ENCODE measurements at regions not wholly inside any gene's neighbourhood (a gene's known extent, or its start where the extent isn't known, plus 50 kb on each side); places are given as distances from the start of the nearest gene placed in this dataset.

DNA sequence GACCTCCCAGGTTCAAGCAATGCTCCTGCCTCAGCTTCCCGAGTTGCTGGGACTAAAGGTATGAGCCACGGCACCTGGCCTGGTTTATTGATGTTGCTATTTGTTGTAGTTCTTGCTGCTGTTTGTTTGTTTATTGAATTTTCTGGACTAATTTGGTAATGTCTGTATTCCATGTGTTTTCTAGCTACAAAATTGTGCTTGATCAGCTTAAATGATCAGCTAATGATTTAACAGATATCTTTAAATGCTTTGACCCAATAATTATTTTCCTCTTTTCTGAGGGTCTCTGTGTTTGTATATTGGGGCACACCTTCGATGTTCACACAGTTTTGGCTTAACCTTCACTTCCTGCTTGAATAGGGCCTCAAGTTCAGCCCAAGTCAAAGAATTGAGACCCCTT is 488.1 kb upstream of the HTR2C start:
- Histone ChIP-seq H3K27me3 (ENCODE audit: insufficient read depth, low read depth, low read length) (no peaks in the 10 kb centered on the region), H3K9me3 (ENCODE audit: low read length) (no peaks in the 10 kb centered on the region)

DNA sequence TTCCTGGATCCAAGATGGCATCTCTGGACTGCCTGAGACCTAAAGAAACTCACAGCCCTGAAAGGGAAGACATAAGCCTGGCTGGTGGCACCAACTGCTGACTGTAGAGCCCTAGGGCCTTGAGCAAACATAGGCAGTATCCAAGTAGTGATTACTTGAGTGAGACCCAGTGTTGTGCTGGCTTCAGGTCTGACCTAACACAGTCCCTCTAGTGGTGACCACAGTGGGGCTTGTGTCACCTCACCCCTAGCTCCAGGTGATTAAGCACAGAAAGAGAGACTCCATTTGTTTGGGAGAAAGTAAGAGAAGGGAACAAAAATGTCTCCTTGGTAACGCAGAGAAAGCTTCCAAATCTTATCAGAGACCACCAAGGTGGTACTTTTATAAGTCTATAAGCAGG is 496.3 kb upstream of the HTR2C start:
- Histone ChIP-seq H3K9ac (ENCODE audit: low read length) (no peak overlapping the region), H3K79me2 (replicated peaks; ENCODE audit: insufficient read depth, low read length) (no peaks in the 10 kb centered on the region), H3K9me3 (ENCODE audit: low read length) (no peaks in the 10 kb centered on the region), H2AFZ (ENCODE audit: low read depth, low read length) (no peak overlapping the region), H3K4me2 (ENCODE audit: low read length) (no peak overlapping the region), H3K27ac (ENCODE audit: low read length) (no peak overlapping the region), H3K36me3 (ENCODE audit: insufficient read depth, low read length) (no peaks in the 10 kb centered on the region), H3K9me2 (ENCODE audit: insufficient read depth, low read length) (no peaks in the 10 kb centered on the region), H4K20me1 (ENCODE audit: insufficient read depth) (no peaks in the 10 kb centered on the region), H3F3A (ENCODE audit: insufficient read depth, low read length, poor library complexity, severe bottlenecking) (no peaks in the 10 kb centered on the region), H3K4me3 (ENCODE audit: low read length) (no peak overlapping the region), H3K27me3 (ENCODE audit: insufficient read depth, low read depth, low read length) (no peaks in the 10 kb centered on the region)
- TF ChIP-seq MXI1 (conservative IDR thresholded peaks at IDR 0.05; ENCODE audit: poor library complexity, severe bottlenecking) (no peak), EZH2 (IDR thresholded peaks at IDR 0.05; ENCODE audit: borderline replicate concordance, insufficient read depth, low read length, poor library complexity, severe bottlenecking) (no peak), EP300 (conservative IDR thresholded peaks at IDR 0.05; ENCODE audit: poor library complexity, severe bottlenecking) (no peak), RAD21 (conservative IDR thresholded peaks at IDR 0.05) (no peak), POLR2AphosphoS5 (IDR thresholded peaks at IDR 0.05) (no peak), TAF1 (IDR thresholded peaks at IDR 0.05; ENCODE audit: low read depth) (no peak), SMC3 (conservative IDR thresholded peaks at IDR 0.05; ENCODE audit: poor library complexity) (no peak)
- TF ChIP-seq, protein P1, sequence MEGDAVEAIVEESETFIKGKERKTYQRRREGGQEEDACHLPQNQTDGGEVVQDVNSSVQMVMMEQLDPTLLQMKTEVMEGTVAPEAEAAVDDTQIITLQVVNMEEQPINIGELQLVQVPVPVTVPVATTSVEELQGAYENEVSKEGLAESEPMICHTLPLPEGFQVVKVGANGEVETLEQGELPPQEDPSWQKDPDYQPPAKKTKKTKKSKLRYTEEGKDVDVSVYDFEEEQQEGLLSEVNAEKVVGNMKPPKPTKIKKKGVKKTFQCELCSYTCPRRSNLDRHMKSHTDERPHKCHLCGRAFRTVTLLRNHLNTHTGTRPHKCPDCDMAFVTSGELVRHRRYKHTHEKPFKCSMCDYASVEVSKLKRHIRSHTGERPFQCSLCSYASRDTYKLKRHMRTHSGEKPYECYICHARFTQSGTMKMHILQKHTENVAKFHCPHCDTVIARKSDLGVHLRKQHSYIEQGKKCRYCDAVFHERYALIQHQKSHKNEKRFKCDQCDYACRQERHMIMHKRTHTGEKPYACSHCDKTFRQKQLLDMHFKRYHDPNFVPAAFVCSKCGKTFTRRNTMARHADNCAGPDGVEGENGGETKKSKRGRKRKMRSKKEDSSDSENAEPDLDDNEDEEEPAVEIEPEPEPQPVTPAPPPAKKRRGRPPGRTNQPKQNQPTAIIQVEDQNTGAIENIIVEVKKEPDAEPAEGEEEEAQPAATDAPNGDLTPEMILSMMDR (IDR thresholded peaks at IDR 0.05; ENCODE audit: poor library complexity, severe bottlenecking): no peak
- TF ChIP-seq, protein P2, sequence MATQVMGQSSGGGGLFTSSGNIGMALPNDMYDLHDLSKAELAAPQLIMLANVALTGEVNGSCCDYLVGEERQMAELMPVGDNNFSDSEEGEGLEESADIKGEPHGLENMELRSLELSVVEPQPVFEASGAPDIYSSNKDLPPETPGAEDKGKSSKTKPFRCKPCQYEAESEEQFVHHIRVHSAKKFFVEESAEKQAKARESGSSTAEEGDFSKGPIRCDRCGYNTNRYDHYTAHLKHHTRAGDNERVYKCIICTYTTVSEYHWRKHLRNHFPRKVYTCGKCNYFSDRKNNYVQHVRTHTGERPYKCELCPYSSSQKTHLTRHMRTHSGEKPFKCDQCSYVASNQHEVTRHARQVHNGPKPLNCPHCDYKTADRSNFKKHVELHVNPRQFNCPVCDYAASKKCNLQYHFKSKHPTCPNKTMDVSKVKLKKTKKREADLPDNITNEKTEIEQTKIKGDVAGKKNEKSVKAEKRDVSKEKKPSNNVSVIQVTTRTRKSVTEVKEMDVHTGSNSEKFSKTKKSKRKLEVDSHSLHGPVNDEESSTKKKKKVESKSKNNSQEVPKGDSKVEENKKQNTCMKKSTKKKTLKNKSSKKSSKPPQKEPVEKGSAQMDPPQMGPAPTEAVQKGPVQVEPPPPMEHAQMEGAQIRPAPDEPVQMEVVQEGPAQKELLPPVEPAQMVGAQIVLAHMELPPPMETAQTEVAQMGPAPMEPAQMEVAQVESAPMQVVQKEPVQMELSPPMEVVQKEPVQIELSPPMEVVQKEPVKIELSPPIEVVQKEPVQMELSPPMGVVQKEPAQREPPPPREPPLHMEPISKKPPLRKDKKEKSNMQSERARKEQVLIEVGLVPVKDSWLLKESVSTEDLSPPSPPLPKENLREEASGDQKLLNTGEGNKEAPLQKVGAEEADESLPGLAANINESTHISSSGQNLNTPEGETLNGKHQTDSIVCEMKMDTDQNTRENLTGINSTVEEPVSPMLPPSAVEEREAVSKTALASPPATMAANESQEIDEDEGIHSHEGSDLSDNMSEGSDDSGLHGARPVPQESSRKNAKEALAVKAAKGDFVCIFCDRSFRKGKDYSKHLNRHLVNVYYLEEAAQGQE (IDR thresholded peaks at IDR 0.05; ENCODE audit: borderline replicate concordance): no peak

More for the DNA sequence above, 488.1 kb upstream of the HTR2C start:
- H3K4me3 ChIP-seq (ENCODE audit: low read length): no peak overlapping the region
- no peaks in the 10 kb centered on the region for H3F3A ChIP-seq (ENCODE audit: insufficient read depth, low read length, poor library complexity, severe bottlenecking)
- no peaks in the 10 kb centered on the region for H4K20me1 ChIP-seq (ENCODE audit: insufficient read depth)
- no peak overlapping the region for H3K27ac ChIP-seq (ENCODE audit: low read length)
- no peak overlapping the region for H3K4me2 ChIP-seq (ENCODE audit: low read length)
- H3K9ac ChIP-seq (ENCODE audit: low read length): no peak overlapping the region
- TF ChIP-seq EZH2 (IDR thresholded peaks at IDR 0.05; ENCODE audit: borderline replicate concordance, insufficient read depth, low read length, poor library complexity, severe bottlenecking) (no peak), EP300 (conservative IDR thresholded peaks at IDR 0.05; ENCODE audit: poor library complexity, severe bottlenecking) (no peak), RAD21 (conservative IDR thresholded peaks at IDR 0.05) (no peak), POLR2AphosphoS5 (IDR thresholded peaks at IDR 0.05) (no peak), SMC3 (conservative IDR thresholded peaks at IDR 0.05; ENCODE audit: poor library complexity) (no peak), MXI1 (conservative IDR thresholded peaks at IDR 0.05; ENCODE audit: poor library complexity, severe bottlenecking) (no peak), TAF1 (IDR thresholded peaks at IDR 0.05; ENCODE audit: low read depth) (no peak)
- TF ChIP-seq, protein P2 (IDR thresholded peaks at IDR 0.05; ENCODE audit: borderline replicate concordance): no peak
- TF ChIP-seq, protein P1 (IDR thresholded peaks at IDR 0.05; ENCODE audit: poor library complexity, severe bottlenecking): no peak
- no peaks in the 10 kb centered on the region for H3K9me2 ChIP-seq (ENCODE audit: insufficient read depth, low read length)
- H3K79me2 ChIP-seq (replicated peaks; ENCODE audit: insufficient read depth, low read length): no peaks in the 10 kb centered on the region
- H2AFZ ChIP-seq (ENCODE audit: low read depth, low read length): no peak overlapping the region
- H3K36me3 ChIP-seq (ENCODE audit: insufficient read depth, low read length): no peaks in the 10 kb centered on the region
